OCI-LY3 (cell line): ENCODE measurements at regions not wholly inside any gene's neighbourhood (a gene's known extent, or its start where the extent isn't known, plus 50 kb on each side); places are given as distances from the start of the nearest gene placed in this dataset.

Experiments used
- H2AFZ ChIP-seq: fragments of 200-600, 300-600 bp; shearing (Covaris generic); 2 replicates; pipeline ENCODE4 v1.6.0; 2014; ENCODE audit warnings: antibody characterized with exemption, low read depth, low read length
- H3K27ac ChIP-seq: fragments of 200-600, 300-600 bp; sonication (generic); 2 replicates; pipeline ENCODE4 v1.5.1; 2014; ENCODE audit warnings: mild to moderate bottlenecking, low read length, moderate library complexity, mixed read lengths
- H3K27me3 ChIP-seq: fragments of 200-600, 300-600 bp; sonication (generic); 2 replicates; pipeline ENCODE4 v1.6.1; 2014; ENCODE audit warnings: low read depth, low read length, mixed read lengths
- H3K36me3 ChIP-seq: fragments of 200-600, 300-600 bp; sonication (generic); replicated peaks from 2 replicates; pipeline ENCODE3; 2014; ENCODE audit warnings: low read depth, low read length, mixed read lengths
- H3K4me1 ChIP-seq: fragments of 300-600, 200-600 bp; sonication (generic); 2 replicates; pipeline ENCODE4 v1.6.1; 2014; ENCODE audit warnings: low read length, mixed read lengths
- H3K4me2 ChIP-seq: fragments of 200-600, 300-600 bp; sonication (generic); 2 replicates; pipeline ENCODE4 v1.6.1; 2014; ENCODE audit warnings: low read length, mixed read lengths
- H3K4me3 ChIP-seq: fragments of 300-600, 200-600 bp; sonication (generic); 2 replicates; pipeline ENCODE4 v1.5.1; 2014; ENCODE audit warnings: antibody characterized with exemption, mild to moderate bottlenecking, low read length, moderate library complexity
- H3K79me2 ChIP-seq: fragments of 300-600, 200-600 bp; shearing (Covaris generic); 2 replicates; pipeline ENCODE4 v1.6.1; 2014; ENCODE audit warnings: mild to moderate bottlenecking, low read length, mixed read lengths
- H3K9ac ChIP-seq: fragments of 300-600, 200-600 bp; shearing (Covaris generic); 2 replicates; pipeline ENCODE4 v1.6.0; 2014; ENCODE audit warnings: mild to moderate bottlenecking, low read length, moderate library complexity
- H3K9me3 ChIP-seq: fragments of 200-600, 300-600 bp; shearing (Covaris generic); 2 replicates; pipeline ENCODE4 v1.6.1; 2014; ENCODE audit warnings: low read length, mixed read lengths; ENCODE audit not compliant: insufficient read depth
- H4K20me1 ChIP-seq: fragments of 200-600, 300-600 bp; sonication (generic); 2 replicates; pipeline ENCODE4 v1.6.1; 2016; ENCODE audit warnings: low read length, mixed read lengths; ENCODE audit not compliant: insufficient read depth
- EZH2phosphoT487 ChIP-seq: fragments of 200-600 bp; shearing (Covaris generic); IDR thresholded peaks from 2 replicates; pipeline ENCODE4 v1.6.1; 2018; ENCODE audit warnings: antibody characterized with exemption, mixed run types, low read depth
- TF ChIP-seq, protein P1 (sequence below): fragments of 200-600, 300-600 bp; sonication (generic); IDR thresholded peaks from 2 replicates; pipeline ENCODE4 v1.5.1; 2014; ENCODE audit warnings: antibody characterized with exemption, low read length, low read depth

DNA sequence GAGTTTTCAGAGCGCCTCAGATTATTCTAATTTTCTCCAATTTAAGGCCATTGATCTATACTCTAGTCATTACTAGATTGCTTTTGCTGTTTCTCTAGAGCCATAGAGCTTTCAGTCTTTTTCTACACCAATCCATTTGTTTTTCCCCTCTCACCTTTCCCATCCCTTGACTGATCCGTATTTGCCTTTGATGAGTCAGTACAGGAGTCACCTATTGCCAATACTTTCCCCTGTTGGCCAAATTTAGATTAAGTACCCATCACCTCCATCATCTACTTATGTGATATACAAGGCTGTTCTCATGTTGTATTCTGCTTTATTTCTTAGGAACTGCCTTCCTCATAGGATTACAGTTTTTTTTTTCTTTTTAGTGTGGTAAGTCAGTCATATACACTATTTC is 463.2 kb downstream of the KLF12 start:
- no peak for TF ChIP-seq EZH2phosphoT487
- TF ChIP-seq, protein P1, sequence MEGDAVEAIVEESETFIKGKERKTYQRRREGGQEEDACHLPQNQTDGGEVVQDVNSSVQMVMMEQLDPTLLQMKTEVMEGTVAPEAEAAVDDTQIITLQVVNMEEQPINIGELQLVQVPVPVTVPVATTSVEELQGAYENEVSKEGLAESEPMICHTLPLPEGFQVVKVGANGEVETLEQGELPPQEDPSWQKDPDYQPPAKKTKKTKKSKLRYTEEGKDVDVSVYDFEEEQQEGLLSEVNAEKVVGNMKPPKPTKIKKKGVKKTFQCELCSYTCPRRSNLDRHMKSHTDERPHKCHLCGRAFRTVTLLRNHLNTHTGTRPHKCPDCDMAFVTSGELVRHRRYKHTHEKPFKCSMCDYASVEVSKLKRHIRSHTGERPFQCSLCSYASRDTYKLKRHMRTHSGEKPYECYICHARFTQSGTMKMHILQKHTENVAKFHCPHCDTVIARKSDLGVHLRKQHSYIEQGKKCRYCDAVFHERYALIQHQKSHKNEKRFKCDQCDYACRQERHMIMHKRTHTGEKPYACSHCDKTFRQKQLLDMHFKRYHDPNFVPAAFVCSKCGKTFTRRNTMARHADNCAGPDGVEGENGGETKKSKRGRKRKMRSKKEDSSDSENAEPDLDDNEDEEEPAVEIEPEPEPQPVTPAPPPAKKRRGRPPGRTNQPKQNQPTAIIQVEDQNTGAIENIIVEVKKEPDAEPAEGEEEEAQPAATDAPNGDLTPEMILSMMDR = no peak
- H2AFZ ChIP-seq = no peak overlapping the region
- H3K27ac ChIP-seq = no peak overlapping the region
- peaks cover under 1% of the 10 kb centered on the region for H3K4me1 ChIP-seq
- H3K4me3 ChIP-seq = no peak overlapping the region
- no peaks in the 10 kb centered on the region for H3K27me3 ChIP-seq
- no peak overlapping the region for H3K4me2 ChIP-seq
- no peaks in the 10 kb centered on the region for H3K9me3 ChIP-seq
- H4K20me1 ChIP-seq = no peaks in the 10 kb centered on the region
- no peak overlapping the region for H3K9ac ChIP-seq
- no peaks in the 10 kb centered on the region for H3K79me2 ChIP-seq
- no peaks in the 10 kb centered on the region for H3K36me3 ChIP-seq

DNA sequence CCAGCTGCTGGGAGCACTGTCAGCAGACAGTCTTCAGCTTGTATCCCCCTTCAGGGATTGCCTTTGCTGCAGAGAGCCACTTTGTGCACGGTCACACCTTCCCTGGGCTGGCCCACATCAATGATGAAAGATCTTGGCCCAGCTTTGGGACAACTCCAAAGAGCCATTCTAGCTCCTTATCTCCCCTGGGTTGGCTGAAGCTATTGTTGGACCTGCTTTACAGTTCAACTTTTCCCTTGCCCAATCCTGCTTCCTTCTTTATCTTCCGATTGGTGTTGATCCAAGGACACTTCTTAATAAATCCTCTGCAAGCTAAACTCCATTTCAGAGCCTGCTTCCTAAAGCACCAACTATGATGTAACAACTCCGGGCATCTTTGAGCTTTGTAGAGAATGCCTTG is 466.4 kb downstream of the KLF12 start:
- H3K27me3 ChIP-seq = no peaks in the 10 kb centered on the region
- H3K27ac ChIP-seq = no peak overlapping the region
- no peak overlapping the region for H2AFZ ChIP-seq
- TF ChIP-seq, protein P1 = no peak
- no peak for TF ChIP-seq EZH2phosphoT487
- no peak overlapping the region for H3K4me3 ChIP-seq
- H3K36me3 ChIP-seq = no peaks in the 10 kb centered on the region
- H3K9ac ChIP-seq = no peak overlapping the region
- no peaks in the 10 kb centered on the region for H4K20me1 ChIP-seq
- H3K4me1 ChIP-seq = peaks cover 10% of the 10 kb centered on the region
- H3K79me2 ChIP-seq = no peaks in the 10 kb centered on the region
- no peak overlapping the region for H3K4me2 ChIP-seq
- no peaks in the 10 kb centered on the region for H3K9me3 ChIP-seq

DNA sequence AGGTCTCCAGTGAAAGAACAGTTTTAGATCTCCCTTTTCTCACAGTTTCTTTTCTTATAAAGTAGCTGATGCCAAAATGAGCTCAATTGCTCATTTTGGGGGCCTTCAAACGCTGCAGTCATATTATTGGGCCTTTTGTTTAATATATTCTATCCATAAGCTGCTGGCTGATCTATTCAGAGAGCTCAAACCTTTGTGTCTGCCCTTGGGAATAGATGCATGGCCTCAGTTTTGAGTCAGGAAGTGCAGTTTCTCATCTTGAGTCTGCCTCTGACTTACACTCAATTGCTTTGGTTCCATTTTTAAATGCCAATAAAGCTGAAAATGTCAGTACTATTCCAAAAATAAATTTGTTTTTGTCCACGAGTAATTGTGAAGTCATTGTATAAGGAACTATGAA is 468.9 kb downstream of the KLF12 start:
- no peak overlapping the region for H3K4me2 ChIP-seq
- TF ChIP-seq, protein P1 = no peak
- no peak for TF ChIP-seq EZH2phosphoT487
- H4K20me1 ChIP-seq = no peaks in the 10 kb centered on the region
- H3K27me3 ChIP-seq = no peaks in the 10 kb centered on the region
- H3K79me2 ChIP-seq = no peaks in the 10 kb centered on the region
- H2AFZ ChIP-seq = no peak overlapping the region
- H3K36me3 ChIP-seq = no peaks in the 10 kb centered on the region
- H3K9me3 ChIP-seq = no peaks in the 10 kb centered on the region
- peaks cover 10% of the 10 kb centered on the region for H3K4me1 ChIP-seq
- no peak overlapping the region for H3K27ac ChIP-seq
- H3K9ac ChIP-seq = no peak overlapping the region
- H3K4me3 ChIP-seq = no peak overlapping the region

DNA sequence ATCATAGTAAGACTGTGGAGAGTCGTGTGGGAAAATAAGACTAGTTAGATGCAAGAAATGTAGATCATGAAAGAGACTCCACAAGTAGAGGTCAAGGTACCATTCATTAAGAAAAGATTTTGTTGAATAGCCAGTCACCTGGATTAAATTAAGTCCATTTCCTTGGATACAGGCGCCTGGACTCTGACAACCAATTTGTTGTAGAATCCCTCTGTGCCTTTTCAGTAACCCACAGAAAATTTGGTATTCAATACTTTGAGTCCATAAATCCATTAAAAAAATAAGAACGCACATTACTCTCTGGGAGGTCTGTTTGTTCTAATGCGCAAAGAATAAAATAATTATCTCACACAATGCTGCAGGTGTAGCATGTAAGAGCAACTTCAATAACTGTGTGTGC is 469.4 kb downstream of the KLF12 start:
- Histone ChIP-seq H3K4me1 (peaks cover 10% of the 10 kb centered on the region), H3K4me2 (no peak overlapping the region)
- TF ChIP-seq, protein P1 = no peak
- no peak for TF ChIP-seq EZH2phosphoT487

More for the DNA sequence above, 469.4 kb downstream of the KLF12 start:
- H3K9ac ChIP-seq = no peak overlapping the region
- H2AFZ ChIP-seq = no peak overlapping the region
- H3K4me3 ChIP-seq = no peak overlapping the region
- H3K27me3 ChIP-seq = no peaks in the 10 kb centered on the region
- H3K79me2 ChIP-seq = no peaks in the 10 kb centered on the region
- no peaks in the 10 kb centered on the region for H3K36me3 ChIP-seq
- no peaks in the 10 kb centered on the region for H3K9me3 ChIP-seq
- H3K27ac ChIP-seq = no peak overlapping the region
- H4K20me1 ChIP-seq = no peaks in the 10 kb centered on the region
